ENCODE measurements at regions not wholly inside any gene's neighbourhood (a gene's known extent, or its start where the extent isn't known, plus 50 kb on each side); places are given as distances from the start of the nearest gene placed in this dataset.

DNA sequence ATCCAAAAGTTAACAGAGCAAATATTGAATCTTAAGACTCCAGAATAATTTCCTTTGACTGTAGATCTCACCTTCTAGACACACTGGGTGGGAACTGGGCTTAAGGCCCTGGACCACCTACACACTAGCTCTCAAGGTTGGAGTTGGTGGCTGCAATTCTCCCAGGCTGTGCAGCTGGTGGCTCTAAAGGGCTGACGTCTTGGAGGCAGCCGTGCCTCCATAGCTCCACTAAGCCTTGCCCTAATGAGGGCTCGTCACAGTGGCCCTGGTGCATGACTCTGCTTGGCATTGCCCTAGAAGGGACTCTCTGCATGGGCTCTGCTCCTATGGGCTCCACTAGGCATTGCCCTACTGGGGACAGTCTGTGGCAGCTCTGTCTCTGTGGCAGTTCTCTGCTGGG is 1005.2 kb downstream of the CCSER2 start:
- H3K9ac ChIP-seq (ENCODE audit: low read length), result no peak overlapping the region
- H3K79me2 ChIP-seq (ENCODE audit: insufficient read depth, low read length), result no peaks in the 10 kb centered on the region
- no peaks in the 10 kb centered on the region for H3F3A ChIP-seq (ENCODE audit: insufficient read depth)
- H3K27ac ChIP-seq (ENCODE audit: low read depth, low read length), result no peak overlapping the region
- H4K20me1 ChIP-seq (ENCODE audit: low read depth, low read length), result no peaks in the 10 kb centered on the region
- no peak for TF ChIP-seq EZH2phosphoT487 (conservative IDR thresholded peaks at IDR 0.05; ENCODE audit: low read length)
- TF ChIP-seq, protein P1, sequence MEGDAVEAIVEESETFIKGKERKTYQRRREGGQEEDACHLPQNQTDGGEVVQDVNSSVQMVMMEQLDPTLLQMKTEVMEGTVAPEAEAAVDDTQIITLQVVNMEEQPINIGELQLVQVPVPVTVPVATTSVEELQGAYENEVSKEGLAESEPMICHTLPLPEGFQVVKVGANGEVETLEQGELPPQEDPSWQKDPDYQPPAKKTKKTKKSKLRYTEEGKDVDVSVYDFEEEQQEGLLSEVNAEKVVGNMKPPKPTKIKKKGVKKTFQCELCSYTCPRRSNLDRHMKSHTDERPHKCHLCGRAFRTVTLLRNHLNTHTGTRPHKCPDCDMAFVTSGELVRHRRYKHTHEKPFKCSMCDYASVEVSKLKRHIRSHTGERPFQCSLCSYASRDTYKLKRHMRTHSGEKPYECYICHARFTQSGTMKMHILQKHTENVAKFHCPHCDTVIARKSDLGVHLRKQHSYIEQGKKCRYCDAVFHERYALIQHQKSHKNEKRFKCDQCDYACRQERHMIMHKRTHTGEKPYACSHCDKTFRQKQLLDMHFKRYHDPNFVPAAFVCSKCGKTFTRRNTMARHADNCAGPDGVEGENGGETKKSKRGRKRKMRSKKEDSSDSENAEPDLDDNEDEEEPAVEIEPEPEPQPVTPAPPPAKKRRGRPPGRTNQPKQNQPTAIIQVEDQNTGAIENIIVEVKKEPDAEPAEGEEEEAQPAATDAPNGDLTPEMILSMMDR (IDR thresholded peaks at IDR 0.05; ENCODE audit: insufficient read depth, low read length, poor library complexity, severe bottlenecking), result no peak
- no peaks in the 10 kb centered on the region for H3K9me3 ChIP-seq (ENCODE audit: insufficient read depth, low read length)
- H2AFZ ChIP-seq (ENCODE audit: low read depth, low read length, severe bottlenecking), result no peak overlapping the region
- no peaks in the 10 kb centered on the region for H3K9me2 ChIP-seq (replicated peaks; ENCODE audit: insufficient read depth, low read length)
- H3K4me3 ChIP-seq (ENCODE audit: insufficient read depth, low read length, poor library complexity, severe bottlenecking), result no peak overlapping the region
- no peaks in the 10 kb centered on the region for H3K36me3 ChIP-seq (ENCODE audit: low read length)
- no peaks in the 10 kb centered on the region for H3K27me3 ChIP-seq (ENCODE audit: low read length)
- H3K4me2 ChIP-seq (ENCODE audit: low read depth, low read length, poor library complexity, severe bottlenecking), result no peak overlapping the region

DNA sequence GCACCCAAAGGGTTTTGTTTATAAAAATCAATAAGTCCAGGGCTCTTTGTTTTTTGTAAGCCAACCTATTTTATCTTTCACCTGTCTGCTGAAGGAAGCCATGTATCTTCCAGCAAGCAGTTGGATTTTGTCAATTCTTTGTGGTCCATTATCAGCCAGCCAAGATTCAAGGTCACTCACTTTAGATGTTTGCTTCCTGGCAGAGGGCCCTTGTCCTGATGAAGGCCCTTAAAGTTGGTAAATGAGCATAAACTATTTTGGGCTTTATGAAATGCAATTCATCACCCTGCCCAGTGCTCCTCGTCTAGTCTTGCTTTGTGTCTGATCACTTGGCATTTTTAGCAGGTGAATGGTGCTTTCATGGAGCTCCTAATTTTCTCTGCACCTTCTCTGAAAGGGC is 1004.2 kb downstream of the GRID1 start:
- Histone ChIP-seq H3K27me3 (ENCODE audit: low read length) (no peaks in the 10 kb centered on the region), H3K9ac (ENCODE audit: low read length) (no peak overlapping the region), H4K20me1 (ENCODE audit: low read depth, low read length) (no peaks in the 10 kb centered on the region), H3K36me3 (ENCODE audit: low read length) (no peaks in the 10 kb centered on the region), H3K9me2 (replicated peaks; ENCODE audit: insufficient read depth, low read length) (no peaks in the 10 kb centered on the region), H2AFZ (ENCODE audit: low read depth, low read length, severe bottlenecking) (no peak overlapping the region), H3F3A (ENCODE audit: insufficient read depth) (no peaks in the 10 kb centered on the region), H3K9me3 (ENCODE audit: insufficient read depth, low read length) (no peaks in the 10 kb centered on the region), H3K79me2 (ENCODE audit: insufficient read depth, low read length) (no peaks in the 10 kb centered on the region), H3K27ac (ENCODE audit: low read depth, low read length) (no peak overlapping the region), H3K4me2 (ENCODE audit: low read depth, low read length, poor library complexity, severe bottlenecking) (no peak overlapping the region), H3K4me3 (ENCODE audit: insufficient read depth, low read length, poor library complexity, severe bottlenecking) (no peak overlapping the region)
- TF ChIP-seq, protein P1 (IDR thresholded peaks at IDR 0.05; ENCODE audit: insufficient read depth, low read length, poor library complexity, severe bottlenecking), result no peak
- TF ChIP-seq EZH2phosphoT487 (conservative IDR thresholded peaks at IDR 0.05; ENCODE audit: low read length), result no peak

DNA sequence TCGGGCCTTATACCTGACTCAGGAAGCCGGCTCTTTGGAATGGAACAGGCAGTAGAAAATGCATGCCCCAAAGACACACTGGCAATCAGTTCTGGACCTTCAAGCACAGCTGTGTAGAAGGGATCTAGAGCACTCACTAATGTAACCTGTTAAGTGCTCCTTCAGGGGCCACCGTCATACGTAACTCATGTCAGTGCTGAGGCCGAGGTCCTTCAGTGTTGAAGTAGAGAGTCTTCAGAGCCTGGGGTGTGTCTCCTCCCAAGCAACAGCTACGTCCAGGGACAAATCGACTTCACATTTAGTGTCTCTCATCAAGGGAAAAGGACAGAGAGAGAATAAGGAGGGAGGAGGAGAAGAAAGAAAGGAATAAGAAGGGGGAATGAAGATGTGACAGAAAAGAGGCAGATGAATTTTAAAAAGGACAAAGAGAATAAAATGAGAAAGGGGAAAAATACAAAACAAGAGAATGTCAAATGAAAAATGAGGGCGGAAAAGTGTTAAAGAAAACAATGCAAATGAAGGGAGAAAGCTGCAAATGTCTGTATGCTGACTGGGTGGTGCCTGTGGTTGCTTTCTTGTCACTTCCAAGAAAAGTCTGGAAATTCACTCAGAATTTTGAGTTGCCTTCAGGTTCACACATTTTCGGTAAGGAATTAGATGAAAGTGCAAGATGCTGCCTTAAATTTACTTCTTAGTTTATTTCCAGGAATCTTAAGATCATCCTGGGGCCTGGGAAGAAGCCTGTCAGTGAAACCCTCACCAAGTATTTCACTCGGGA is 989.4 kb downstream of the GRID1 start:
- Histone ChIP-seq H3K27ac (ENCODE audit: low read depth, low read length) (no peak overlapping the region), H3K4me2 (ENCODE audit: low read depth, low read length, poor library complexity, severe bottlenecking) (no peak overlapping the region)

DNA sequence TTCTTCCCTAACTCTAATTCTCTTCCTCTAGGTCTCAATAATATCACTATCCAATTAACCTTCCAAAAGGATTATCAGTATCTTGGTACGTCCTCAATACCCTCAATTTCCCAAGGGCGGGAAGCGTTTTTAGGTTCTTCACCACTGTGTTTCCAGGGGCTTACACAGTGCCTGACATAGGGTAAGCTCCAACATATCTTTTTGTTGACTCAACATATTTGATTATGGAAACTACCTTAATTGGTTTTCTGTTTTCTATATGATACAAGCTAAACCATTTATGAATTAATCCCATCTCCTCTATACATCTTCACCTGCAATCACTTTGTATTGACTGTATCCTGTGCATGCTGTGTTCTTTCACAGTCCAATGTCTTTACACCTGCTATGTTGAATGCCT is 987.3 kb downstream of the GRID1 start:
- Histone ChIP-seq H2AFZ (ENCODE audit: low read depth, low read length, severe bottlenecking) (no peak overlapping the region), H3K9ac (ENCODE audit: low read length) (no peak overlapping the region), H3K9me3 (ENCODE audit: insufficient read depth, low read length) (no peaks in the 10 kb centered on the region), H3K27ac (ENCODE audit: low read depth, low read length) (no peak overlapping the region), H3K4me2 (ENCODE audit: low read depth, low read length, poor library complexity, severe bottlenecking) (no peak overlapping the region), H3K27me3 (ENCODE audit: low read length) (no peaks in the 10 kb centered on the region), H4K20me1 (ENCODE audit: low read depth, low read length) (no peaks in the 10 kb centered on the region), H3K9me2 (replicated peaks; ENCODE audit: insufficient read depth, low read length) (no peaks in the 10 kb centered on the region; the same call in 1 of the 2 replicates), H3K4me3 (ENCODE audit: insufficient read depth, low read length, poor library complexity, severe bottlenecking) (no peak overlapping the region), H3F3A (ENCODE audit: insufficient read depth) (no peaks in the 10 kb centered on the region), H3K79me2 (ENCODE audit: insufficient read depth, low read length) (no peaks in the 10 kb centered on the region), H3K36me3 (ENCODE audit: low read length) (no peaks in the 10 kb centered on the region)
- TF ChIP-seq EZH2phosphoT487 (conservative IDR thresholded peaks at IDR 0.05; ENCODE audit: low read length), result no peak
- TF ChIP-seq, protein P1 (IDR thresholded peaks at IDR 0.05; ENCODE audit: insufficient read depth, low read length, poor library complexity, severe bottlenecking), result no peak

More for the DNA sequence above, 989.4 kb downstream of the GRID1 start:
- H3K4me3 ChIP-seq (ENCODE audit: insufficient read depth, low read length, poor library complexity, severe bottlenecking), result no peak overlapping the region
- no peaks in the 10 kb centered on the region for H3K79me2 ChIP-seq (ENCODE audit: insufficient read depth, low read length)
- no peaks in the 10 kb centered on the region for H3K36me3 ChIP-seq (ENCODE audit: low read length)
- TF ChIP-seq EZH2phosphoT487 (conservative IDR thresholded peaks at IDR 0.05; ENCODE audit: low read length), result no peak
- no peaks in the 10 kb centered on the region for H3K9me3 ChIP-seq (ENCODE audit: insufficient read depth, low read length)
- no peaks in the 10 kb centered on the region; the same call in 1 of the 2 replicates for H3K9me2 ChIP-seq (replicated peaks; ENCODE audit: insufficient read depth, low read length)
- H4K20me1 ChIP-seq (ENCODE audit: low read depth, low read length), result no peaks in the 10 kb centered on the region
- H3K9ac ChIP-seq (ENCODE audit: low read length), result no peak overlapping the region
- H3K27me3 ChIP-seq (ENCODE audit: low read length), result no peaks in the 10 kb centered on the region
- no peaks in the 10 kb centered on the region for H3F3A ChIP-seq (ENCODE audit: insufficient read depth)
- no peak overlapping the region for H2AFZ ChIP-seq (ENCODE audit: low read depth, low read length, severe bottlenecking)
